CD4-positive, alpha-beta T cell treated with Interferon gamma for 1 hour (primary cell): ENCODE measurements at regions not wholly inside any gene's neighbourhood (a gene's known extent, or its start where the extent isn't known, plus 50 kb on each side); places are given as distances from the start of the nearest gene placed in this dataset.

ENCODE experiments used
- DNase-seq: peaks from one replicate; pipeline ENCODE4 v3.0.0-alpha.2; 2020

DNA sequence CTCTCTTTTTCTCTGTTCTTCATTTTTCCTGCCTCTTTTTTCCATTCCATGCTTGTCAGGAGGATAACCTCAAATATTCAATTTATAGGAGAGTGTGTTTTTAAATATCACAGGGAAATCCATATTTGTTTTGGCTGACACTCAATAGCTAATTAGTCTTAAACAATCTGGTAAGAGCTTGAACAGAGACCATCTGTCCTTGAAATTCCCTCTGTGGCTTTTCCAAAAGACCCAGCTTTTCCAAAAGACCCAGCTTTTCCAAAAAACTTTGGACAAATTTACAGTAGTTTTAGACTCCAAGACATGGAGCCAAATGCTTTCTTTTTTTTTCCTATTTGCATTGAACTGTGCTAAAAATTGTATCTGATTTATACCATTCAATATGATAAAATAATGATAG, 127.4 kb upstream of the FAM83B start:
- no peak for DNase-seq

DNA sequence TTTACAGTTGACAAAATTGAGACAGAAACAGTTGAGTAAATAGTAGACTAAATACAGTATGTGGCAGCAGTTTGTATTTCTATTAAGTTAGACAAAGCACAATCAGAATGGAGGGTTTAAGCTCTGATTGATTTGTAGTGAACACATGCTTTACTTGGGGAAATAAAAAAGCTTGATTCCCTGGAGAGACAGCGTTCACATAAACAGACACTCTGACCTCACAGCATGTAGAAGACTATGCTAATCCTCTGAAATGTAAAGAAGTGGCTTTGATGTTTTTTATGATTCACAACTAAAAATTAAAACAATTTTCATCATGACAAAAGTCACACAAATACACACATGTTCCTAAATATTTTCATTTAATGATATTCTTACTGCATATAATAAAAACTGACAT, 126.9 kb upstream of the FAM83B start:
- no peak for DNase-seq

DNA sequence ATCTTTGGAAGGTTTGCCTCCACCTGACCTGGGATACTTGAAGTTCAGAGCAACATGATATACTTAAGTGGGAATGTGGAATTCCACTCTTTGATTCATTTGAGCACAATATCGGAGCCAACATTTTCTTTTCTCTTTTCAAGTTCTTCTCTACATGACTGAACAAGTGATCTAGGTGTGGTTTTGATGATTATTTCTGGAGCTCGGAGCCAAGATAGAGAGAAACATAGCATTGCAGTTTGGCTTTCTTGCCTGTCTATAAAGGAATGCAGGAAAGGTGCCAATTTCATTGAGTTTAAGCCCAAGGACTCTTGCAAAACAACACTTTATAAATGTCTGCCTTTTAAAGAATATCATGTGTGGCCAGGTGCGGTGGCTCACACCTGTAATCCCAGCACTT, 124.2 kb upstream of the FAM83B start:
- no peak for DNase-seq

DNA sequence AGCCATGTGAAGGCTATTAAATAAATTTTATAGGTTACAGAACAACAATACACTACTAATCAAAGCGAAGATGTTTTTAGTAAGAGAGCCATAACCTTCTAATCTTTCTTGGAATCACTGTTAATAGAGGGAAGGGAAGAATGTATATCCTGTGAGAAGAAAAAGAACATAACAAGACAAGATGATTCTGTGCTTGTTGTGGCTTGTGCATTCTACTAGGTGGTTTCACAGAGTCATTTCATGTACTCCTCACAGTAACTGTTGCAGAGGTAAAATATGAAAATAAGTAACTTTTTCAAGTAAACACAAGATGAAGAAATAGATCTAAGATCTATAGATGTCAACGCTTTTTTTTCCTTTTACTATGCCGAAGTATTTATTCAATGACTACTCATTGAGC, 116.9 kb upstream of the FAM83B start:
- no peak for DNase-seq

DNA sequence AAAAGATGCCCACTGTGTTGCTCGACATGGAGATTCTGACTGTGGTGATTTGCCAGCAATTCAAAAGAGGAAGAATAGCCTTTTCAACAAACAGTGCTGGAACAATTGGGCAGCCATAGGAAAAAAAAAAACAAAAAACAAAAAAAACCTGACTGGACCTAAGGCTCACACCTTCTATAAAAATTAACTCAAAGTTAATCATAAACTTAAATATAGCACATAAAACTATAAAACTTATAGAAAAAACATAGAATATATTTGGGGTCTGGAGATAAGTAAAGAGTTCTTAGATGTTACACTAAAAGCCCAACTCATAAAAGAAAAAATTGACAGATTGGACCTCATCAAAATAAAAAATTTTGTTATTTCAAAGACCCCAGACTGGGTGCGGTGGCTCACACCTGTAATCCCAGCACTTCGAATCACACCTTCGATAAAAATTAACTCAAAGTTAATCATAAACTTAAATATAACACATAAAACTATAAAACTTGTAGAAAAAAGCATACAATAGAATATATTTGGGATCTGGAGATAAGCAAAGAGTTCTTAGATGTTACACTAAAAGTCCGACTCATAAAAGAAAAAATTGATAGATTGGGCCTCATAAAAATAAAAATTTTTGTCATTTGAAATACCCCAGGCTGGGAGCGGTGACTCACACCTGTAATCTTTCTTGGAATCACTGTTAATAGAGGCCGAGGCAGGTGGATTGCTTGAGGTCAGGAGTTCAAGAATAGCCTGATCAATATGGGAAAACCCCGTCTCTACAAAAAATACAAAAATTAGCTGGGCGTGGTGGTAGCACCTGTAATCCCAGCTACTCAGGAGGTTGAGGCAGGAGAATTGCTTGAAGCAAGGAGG, 115.6 kb upstream of the FAM83B start:
- DNase-seq: no peak

DNA sequence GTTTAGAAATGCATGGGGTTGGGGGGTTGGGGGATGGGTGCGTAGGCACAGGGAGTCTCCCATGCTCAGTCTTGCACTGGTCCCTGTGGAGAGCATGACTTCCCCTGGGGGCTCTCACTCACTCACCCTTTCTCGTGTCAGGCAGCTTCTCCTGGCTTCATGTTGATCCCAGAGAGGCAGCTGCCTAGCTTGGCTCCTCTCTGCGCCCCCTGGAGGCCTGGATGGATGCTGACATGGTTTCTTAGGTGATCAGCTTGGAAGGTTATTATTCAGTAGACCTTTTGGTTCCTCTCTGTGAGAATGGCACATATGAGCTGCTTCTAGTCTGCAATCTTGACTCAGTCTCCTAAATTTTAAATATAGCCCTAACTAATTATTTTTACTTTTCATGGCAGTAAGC, 109.3 kb upstream of the FAM83B start:
- DNase-seq: no peak

DNA sequence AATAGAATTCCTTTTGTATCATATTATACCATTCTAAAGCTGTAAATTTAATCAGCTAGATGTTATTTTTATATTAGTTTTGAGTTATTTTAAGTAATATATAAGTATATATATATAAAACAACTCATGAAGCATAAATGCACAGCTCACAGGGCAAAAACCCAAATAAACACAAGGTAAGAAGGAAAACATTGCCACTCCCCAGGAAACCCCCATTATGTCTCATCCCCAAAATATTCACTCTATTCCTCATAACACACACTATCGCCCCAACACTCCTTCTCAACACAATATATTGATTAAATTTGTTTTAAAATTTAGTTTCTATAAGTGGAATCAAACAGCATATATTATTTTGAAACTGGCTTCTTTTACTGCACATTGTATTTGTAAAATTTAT, 98.6 kb upstream of the FAM83B start:
- no peak for DNase-seq

DNA sequence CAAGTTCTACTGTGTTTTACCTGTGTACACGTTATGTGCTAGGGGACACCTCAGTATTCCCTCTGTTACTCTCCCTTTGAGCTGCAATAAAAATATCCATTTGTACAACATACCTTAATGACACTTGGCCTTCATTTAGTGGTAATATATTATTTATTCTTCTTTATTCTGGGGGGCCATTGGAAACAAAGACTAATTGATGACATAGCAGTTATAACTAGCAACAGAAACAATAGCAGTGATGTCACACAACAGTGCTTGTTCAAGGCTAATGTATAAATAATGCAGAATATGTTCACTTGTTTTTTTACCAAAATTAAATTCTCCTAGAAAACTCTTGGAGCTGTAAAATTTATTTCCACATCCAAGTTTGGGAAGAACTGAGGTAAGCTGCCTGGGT, 92.2 kb upstream of the FAM83B start:
- DNase-seq: no peak

DNA sequence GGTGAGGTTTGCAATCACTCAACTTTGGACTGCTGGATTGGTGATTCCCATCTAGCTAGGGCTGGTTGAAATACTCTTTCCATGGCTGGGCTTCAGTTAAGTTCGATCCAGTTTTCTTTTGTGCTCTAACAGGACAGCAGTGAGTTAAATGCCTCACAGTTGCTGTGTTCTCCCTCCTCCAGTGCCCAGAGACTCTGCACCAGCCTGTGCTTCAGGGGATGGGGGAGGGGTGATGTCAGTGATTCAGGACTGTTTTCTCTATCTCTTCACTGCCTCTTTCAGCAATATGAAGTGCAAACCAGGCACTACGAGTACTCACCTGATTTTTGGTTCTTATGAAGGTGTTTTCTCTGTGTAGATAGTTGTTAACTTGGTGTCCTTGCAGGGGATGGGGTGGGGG, 88.2 kb upstream of the FAM83B start:
- DNase-seq: no peak

DNA sequence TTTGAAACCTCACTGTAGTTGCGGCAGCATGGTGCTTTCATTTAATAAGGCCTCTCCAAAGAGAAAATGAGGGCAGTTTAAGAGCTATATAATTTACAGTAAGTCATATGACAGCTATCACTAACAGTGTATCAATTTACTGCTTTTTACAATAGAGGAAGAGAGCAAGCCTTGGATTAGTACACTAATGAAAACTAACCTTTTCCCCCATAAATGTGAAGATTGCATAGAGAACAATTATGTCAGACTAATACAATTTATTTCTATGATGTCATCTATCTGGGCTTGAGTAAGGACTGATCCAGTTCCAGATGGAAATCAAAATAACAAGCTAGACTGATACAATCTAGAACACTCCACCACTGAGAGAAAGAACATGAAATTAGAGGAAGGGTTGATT, 78.1 kb upstream of the FAM83B start:
- DNase-seq: no peak

DNA sequence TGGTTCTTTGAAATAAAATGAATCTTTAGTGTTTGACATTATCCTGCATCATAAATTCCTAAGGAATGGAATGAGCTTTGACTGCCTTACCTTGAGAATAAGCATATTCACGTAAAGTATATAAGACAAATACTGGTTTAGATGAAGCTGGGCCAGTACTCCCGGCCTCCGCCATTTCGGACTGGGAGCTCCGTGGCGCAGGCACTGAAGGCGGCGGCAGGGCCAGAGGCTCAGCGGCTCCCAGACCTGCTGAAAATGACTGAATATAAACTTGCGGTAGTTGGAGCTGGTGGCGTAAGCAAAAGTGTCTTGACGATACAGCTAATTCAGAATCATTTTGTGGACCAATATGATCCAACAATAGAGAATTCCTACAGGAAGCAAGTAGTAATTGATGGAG, 76.2 kb upstream of the FAM83B start:
- DNase-seq: no peak

DNA sequence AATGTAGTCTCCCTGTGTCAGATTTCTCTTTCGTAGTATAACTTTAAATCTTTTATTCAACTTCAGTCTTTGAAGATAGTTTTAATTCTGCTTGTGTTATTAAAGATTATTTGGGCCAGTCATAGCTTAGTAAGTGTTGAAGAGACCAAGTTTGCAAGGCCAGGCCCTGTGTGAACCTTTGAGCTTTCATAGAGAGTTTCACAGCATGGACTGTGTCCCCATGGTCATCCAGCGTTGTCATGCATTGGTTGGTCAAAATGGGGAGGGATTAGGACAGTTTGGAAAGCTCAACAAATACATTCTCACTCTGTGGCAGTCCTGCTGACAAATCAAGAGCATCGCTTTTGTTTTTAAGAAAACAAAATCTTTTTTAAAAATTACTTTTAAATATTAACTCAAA, 74.6 kb upstream of the FAM83B start:
- DNase-seq: no peak

DNA sequence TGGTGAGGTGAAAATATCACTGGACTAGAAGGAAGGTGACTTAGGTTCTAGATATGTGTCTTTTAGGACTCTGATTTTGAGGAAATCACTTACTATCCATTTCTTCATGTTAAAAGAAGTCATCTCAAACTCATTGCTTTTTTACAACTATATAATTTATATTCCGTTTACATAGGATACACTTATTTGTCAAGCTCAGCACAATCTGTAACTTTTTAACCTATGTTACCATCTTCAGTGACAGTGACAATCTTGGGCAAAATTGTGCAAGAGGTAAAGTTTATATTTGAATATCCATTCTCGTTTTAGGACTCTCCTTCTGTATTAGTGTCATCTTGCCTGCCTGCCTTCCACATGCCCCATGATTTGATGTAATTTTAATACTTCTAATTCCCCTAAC, 74.0 kb upstream of the FAM83B start:
- no peak for DNase-seq

DNA sequence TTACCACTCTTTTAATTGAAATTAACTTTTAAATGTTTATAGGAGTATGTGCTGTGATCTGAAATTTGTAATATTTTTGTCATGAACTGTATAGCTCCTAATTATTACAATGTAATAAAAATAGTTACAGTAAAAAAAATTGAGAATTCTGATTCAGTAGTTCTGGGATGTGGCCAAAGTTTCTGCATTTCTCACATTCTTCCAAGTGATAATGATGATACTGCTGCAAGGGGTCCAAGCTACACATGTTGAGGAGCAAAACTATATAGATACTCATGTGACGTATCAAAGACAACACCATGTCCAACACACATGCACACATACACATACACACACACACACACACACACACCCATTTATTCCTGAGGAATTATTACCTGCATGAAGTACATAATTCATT, 71.0 kb upstream of the FAM83B start:
- no peak for DNase-seq

DNA sequence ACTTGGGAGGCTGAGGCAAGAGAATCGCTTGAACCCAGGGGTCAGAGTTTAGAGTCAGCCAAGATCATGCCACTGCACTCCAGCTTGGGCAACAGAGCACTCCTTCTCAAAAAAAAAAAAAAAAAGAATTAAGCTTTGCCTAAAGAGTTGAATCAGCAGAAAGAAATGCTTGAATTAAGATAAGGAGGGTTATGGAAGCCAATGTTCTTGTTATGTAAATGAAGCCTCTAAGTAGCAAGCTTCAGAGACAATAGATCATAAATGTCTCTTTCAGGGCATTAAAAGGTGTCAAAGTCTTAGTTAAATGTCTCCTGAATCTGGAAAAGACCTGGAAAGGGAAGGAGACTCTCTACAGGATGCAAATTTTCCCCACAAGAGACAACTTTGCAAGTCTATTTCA, 69.7 kb upstream of the FAM83B start:
- DNase-seq: no peak

DNA sequence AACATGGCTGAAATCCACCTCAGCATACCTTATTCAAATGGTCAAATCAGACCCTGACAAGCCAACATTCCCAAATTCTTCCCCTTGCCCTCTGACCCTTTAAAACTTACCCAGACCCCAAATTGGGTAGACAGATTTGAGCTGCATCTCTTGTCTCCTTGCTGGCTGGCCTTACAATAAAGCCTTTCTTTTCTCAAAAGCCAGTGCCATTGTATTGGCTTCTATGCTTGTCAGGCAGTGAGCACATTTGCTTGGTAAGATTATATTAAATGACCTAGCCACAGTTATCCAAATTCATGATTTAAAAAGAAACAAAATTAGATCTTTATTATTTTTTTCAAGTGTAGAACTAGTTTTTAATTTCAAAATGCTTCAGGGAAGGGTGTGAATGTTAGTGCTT, 67.8 kb upstream of the FAM83B start:
- DNase-seq: no peak

DNA sequence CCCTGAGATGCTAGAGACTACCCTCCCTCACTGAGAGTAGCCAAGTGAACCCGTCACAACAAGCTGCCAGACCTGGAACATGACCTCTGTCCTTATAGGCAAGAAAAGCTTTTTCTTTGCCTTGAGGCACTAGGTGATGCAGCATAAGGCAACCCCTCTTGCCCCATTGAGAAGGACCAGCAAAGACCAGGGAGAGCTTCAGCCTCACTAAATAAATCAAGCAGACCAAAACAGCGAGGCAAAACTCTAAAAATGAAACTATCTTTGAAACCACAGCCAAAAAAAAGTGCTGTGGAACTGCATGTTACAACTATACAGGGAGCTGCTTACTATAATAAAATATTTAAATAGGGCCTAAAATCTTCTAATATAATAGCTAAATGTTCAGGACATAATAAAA, 62.6 kb upstream of the FAM83B start:
- DNase-seq: no peak

DNA sequence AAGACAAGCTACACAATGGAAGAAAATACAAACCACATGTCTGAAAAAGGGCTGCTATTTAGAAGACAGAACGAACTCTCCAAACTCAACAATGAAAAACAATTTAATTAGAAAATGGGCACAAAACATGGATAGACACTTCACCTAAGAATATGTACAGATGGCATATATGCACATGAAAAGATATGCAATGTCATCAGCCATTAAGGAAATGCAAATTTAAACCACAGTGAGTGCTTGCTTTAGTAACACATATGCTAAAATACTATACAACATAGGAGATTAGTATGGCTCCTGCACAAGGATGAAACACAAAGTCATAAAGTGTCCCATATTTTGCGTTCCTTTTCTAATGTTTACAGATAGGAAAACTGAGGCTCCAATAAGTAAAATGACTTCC, 60.4 kb upstream of the FAM83B start:
- DNase-seq: no peak

DNA sequence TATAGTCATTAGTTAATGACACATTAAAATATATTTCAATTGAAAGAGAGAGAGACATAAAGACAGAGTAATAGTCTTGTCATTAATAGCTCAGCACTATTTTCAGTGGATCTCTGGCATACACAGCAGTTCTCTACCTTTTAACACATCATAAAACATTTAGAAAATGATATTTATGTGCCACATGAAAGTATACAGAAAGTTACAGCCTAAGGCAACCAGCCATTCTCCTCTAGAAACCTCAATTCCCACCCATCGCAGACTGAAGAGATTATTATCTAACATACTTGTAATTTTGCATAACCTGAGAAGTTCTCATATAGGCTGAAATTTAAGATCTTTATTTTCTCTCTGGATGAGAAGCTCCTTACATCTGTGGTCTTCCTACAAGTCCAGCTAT, 58.7 kb upstream of the FAM83B start:
- DNase-seq: no peak
